Neural progenitor cell (in vitro differentiated cells): ENCODE measurements at regions not wholly inside any gene's neighbourhood (a gene's known extent, or its start where the extent isn't known, plus 50 kb on each side); places are given as distances from the start of the nearest gene placed in this dataset.

Experiments
- EZH2phosphoT487 ChIP-seq: fragments of 200-600 bp; sonication (generic); IDR thresholded peaks from 2 replicates; pipeline ENCODE4 v1.6.1; 2017; ENCODE audit warnings: antibody characterized with exemption
- TF ChIP-seq, protein P1 (sequence below): fragments of 200-600 bp; sonication (generic); IDR thresholded peaks from 2 replicates; pipeline ENCODE4 v1.5.1; 2017; ENCODE audit warnings: antibody characterized with exemption, mild to moderate bottlenecking

DNA sequence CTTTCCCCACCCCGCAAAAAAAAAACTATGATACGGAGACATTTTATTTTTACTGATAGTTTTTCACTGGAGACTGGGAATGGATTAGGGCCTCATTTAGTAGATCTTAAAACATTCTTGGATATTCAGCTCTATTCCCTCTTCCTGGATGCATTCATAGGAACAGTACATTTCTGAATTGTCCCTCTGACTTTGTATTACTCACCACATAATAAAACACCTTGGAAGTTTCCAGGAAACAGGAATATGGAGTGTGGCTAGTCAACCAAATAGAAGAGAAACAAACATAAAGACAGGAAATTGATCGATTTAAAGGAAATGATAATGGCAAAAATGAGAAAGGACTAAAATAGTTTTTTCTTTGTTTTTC lies 147.7 kb downstream of the GPX5 start:
- TF ChIP-seq, protein P1, sequence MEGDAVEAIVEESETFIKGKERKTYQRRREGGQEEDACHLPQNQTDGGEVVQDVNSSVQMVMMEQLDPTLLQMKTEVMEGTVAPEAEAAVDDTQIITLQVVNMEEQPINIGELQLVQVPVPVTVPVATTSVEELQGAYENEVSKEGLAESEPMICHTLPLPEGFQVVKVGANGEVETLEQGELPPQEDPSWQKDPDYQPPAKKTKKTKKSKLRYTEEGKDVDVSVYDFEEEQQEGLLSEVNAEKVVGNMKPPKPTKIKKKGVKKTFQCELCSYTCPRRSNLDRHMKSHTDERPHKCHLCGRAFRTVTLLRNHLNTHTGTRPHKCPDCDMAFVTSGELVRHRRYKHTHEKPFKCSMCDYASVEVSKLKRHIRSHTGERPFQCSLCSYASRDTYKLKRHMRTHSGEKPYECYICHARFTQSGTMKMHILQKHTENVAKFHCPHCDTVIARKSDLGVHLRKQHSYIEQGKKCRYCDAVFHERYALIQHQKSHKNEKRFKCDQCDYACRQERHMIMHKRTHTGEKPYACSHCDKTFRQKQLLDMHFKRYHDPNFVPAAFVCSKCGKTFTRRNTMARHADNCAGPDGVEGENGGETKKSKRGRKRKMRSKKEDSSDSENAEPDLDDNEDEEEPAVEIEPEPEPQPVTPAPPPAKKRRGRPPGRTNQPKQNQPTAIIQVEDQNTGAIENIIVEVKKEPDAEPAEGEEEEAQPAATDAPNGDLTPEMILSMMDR = no peak
- no peak for TF ChIP-seq EZH2phosphoT487
